BLaER1 treated with 17β-estradiol and CSF1 and Interleukin-3, amounts not matched to agents 10 nM and 100 nM (cell line): ENCODE measurements at regions not wholly inside any gene's neighbourhood (a gene's known extent, or its start where the extent isn't known, plus 50 kb on each side); places are given as distances from the start of the nearest gene placed in this dataset.
A peak's percentile ranks its signal among the peaks of the same experiment; 100 is the strongest.
"Not testable (repeated sequence)": the region's sequence is repeated elsewhere in the genome, so short reads cannot be mapped to it uniquely, and the experiment has no call there.

Experiments used
- H3K27ac ChIP-seq, 11 experiments: shearing (Covaris generic); formaldehyde crosslinking; 2 replicates each; pipeline ENCODE4 v1.8.1; 2022
- H3K27me3 ChIP-seq, 11 experiments: shearing (Covaris generic); formaldehyde crosslinking; 2 replicates each; pipeline ENCODE4 v1.8.1; 2022
- H3K36me3 ChIP-seq, 11 experiments: shearing (Covaris generic); formaldehyde crosslinking; 2 replicates each; pipeline ENCODE4 v1.8.1; 2022
- H3K4me1 ChIP-seq, 10 experiments: shearing (Covaris generic); formaldehyde crosslinking; 2 replicates each; pipeline ENCODE4 v1.8.1; 2022
- H3K4me2 ChIP-seq, 11 experiments: shearing (Covaris generic); formaldehyde crosslinking; 2 replicates each; pipeline ENCODE4 v1.8.1; 2022
- H3K4me3 ChIP-seq, 10 experiments: shearing (Covaris generic); formaldehyde crosslinking; 2 replicates each; pipeline ENCODE4 v1.8.1; 2022
- H3K9ac ChIP-seq, 11 experiments: shearing (Covaris generic); formaldehyde crosslinking; 2 replicates each; pipeline ENCODE4 v1.8.1; 2022
- H3K9me3 ChIP-seq, 11 experiments: shearing (Covaris generic); formaldehyde crosslinking; replicated peaks in 1 of 11; 2 replicates each; pipeline ENCODE4 v1.8.1; 2022
- H4K20me1 ChIP-seq, 11 experiments: shearing (Covaris generic); formaldehyde crosslinking; 2 replicates each; pipeline ENCODE4 v1.8.1; 2022
- Cebpa-rat ChIP-seq, 11 experiments: shearing (Covaris generic); IDR thresholded peaks; 2 replicates each; pipeline ENCODE4 v1.8.1; 2022

- H3K9ac ChIP-seq = no peak overlapping the region
- H3K36me3 ChIP-seq = no peaks in the 10 kb centered on the region
- peaks cover 13 to 52% (median 37%) of the 10 kb centered on the region in 10 experiments for H3K4me1 ChIP-seq
- no peaks in the 10 kb centered on the region for H4K20me1 ChIP-seq
- TF ChIP-seq Cebpa-rat (IDR thresholded peaks at IDR 0.05) = no peak
- peak overlapping the region in 3 of 11 experiments; percentile 8 to 92 (median 38); a peak in 4 of 22 replicates for H3K27ac ChIP-seq
- no peaks in the 10 kb centered on the region for H3K9me3 ChIP-seq
- H3K4me3 ChIP-seq = no peak overlapping the region
- H3K27me3 ChIP-seq = no peaks in the 10 kb centered on the region
- H3K4me2 ChIP-seq = peak overlapping the region in 8 of 11 experiments; percentile 3 to 44 (median 26); a peak in 11 of 22 replicates
Observed at GRCh38 chr2:126041391-126042047, 614.4 kb upstream of the GYPC start.

- H3K4me2 ChIP-seq = peak overlapping the region in 7 of 11 experiments; percentile 3 to 44 (median 33); a peak in 7 of 22 replicates
- H3K27me3 ChIP-seq = no peaks in the 10 kb centered on the region
- H4K20me1 ChIP-seq = no peaks in the 10 kb centered on the region
- no peaks in the 10 kb centered on the region for H3K9me3 ChIP-seq
- H3K4me3 ChIP-seq = no peak overlapping the region
- 0 out of 22 replicates have a peak overlapping the region, but pooled peaks of 1 of the 11 experiments have one; percentile 92 for H3K27ac ChIP-seq
- peaks cover 13 to 52% (median 37%) of the 10 kb centered on the region in 10 experiments for H3K4me1 ChIP-seq
- TF ChIP-seq Cebpa-rat (IDR thresholded peaks at IDR 0.05) = no peak
- no peaks in the 10 kb centered on the region for H3K36me3 ChIP-seq
- H3K9ac ChIP-seq = no peak overlapping the region
Observed at GRCh38 chr2:126042089-126042488, 613.9 kb upstream of the GYPC start.

- Histone ChIP-seq H3K36me3 (no peaks in the 10 kb centered on the region), H3K9me3 (peaks cover 20 to 33% (median 25%) of the 10 kb centered on the region in 11 experiments), H3K4me3 (no peak overlapping the region), H3K27me3 (no peaks in the 10 kb centered on the region), H3K4me1 (peaks cover 0 to 4% (median 0%) of the 10 kb centered on the region in 10 experiments; a peak in 1 of 20 replicates), H3K9ac (no peak overlapping the region), H3K27ac (no peak overlapping the region), H4K20me1 (no peaks in the 10 kb centered on the region), H3K4me2 (no peak overlapping the region; a peak in 1 of 22 replicates)
- no peak for TF ChIP-seq Cebpa-rat (IDR thresholded peaks at IDR 0.05)
Observed at GRCh38 chr2:126048719-126049118, 607.2 kb upstream of the GYPC start.

- Histone ChIP-seq H3K4me1 (peaks cover 0 to 4% (median 0%) of the 10 kb centered on the region in 10 experiments; a peak in 1 of 20 replicates), H3K4me2 (no peak overlapping the region), H3K27ac (no peak overlapping the region), H3K9ac (no peak overlapping the region), H3K4me3 (no peak overlapping the region), H3K36me3 (no peaks in the 10 kb centered on the region), H3K27me3 (no peaks in the 10 kb centered on the region), H3K9me3 (peaks cover 28 to 41% (median 32%) of the 10 kb centered on the region in 11 experiments), H4K20me1 (no peaks in the 10 kb centered on the region)
- no peak for TF ChIP-seq Cebpa-rat (IDR thresholded peaks at IDR 0.05)
Observed at GRCh38 chr2:126049461-126049860, 606.5 kb upstream of the GYPC start.

GRCh38 chr2:126050991-126051736 is 604.8 kb upstream of the GYPC start:
- Histone ChIP-seq H3K27ac (no peak overlapping the region), H3K27me3 (no peaks in the 10 kb centered on the region), H3K4me1 (peaks cover 0 to 4% (median 0%) of the 10 kb centered on the region in 10 experiments; a peak in 1 of 20 replicates), H3K36me3 (no peaks in the 10 kb centered on the region), H3K9me3 (peaks cover 34 to 50% (median 36%) of the 10 kb centered on the region in 11 experiments), H4K20me1 (no peaks in the 10 kb centered on the region), H3K9ac (no peak overlapping the region), H3K4me2 (no peak overlapping the region), H3K4me3 (no peak overlapping the region)
- TF ChIP-seq Cebpa-rat (IDR thresholded peaks at IDR 0.05) = no peak

GRCh38 chr2:126051737-126052240 is 604.2 kb upstream of the GYPC start:
- H3K9ac ChIP-seq, H3K36me3 ChIP-seq, H3K4me3 ChIP-seq, H4K20me1 ChIP-seq, H3K4me2 ChIP-seq, H3K27ac ChIP-seq, H3K27me3 ChIP-seq, H3K4me1 ChIP-seq: not testable (repeated sequence)
- H3K9me3 ChIP-seq = peaks cover 34 to 51% (median 36%) of the 10 kb centered on the region in 11 experiments

GRCh38 chr2:126059379-126059778 is 596.6 kb upstream of the GYPC start:
- Histone ChIP-seq H3K4me2 (no peak overlapping the region), H3K4me3 (no peak overlapping the region), H4K20me1 (no peaks in the 10 kb centered on the region), H3K4me1 (no peaks in the 10 kb centered on the region), H3K9me3 (peaks cover 27 to 63% (median 36%) of the 10 kb centered on the region in 11 experiments), H3K27me3 (no peaks in the 10 kb centered on the region), H3K27ac (no peak overlapping the region), H3K9ac (no peak overlapping the region), H3K36me3 (no peaks in the 10 kb centered on the region)
- no peak for TF ChIP-seq Cebpa-rat (IDR thresholded peaks at IDR 0.05)

- H3K4me3 ChIP-seq = no peak overlapping the region
- no peak overlapping the region for H3K4me2 ChIP-seq
- H3K36me3 ChIP-seq = no peaks in the 10 kb centered on the region
- TF ChIP-seq Cebpa-rat (IDR thresholded peaks at IDR 0.05) = no peak
- no peak overlapping the region for H3K9ac ChIP-seq
- no peaks in the 10 kb centered on the region for H3K27me3 ChIP-seq
- H4K20me1 ChIP-seq = no peaks in the 10 kb centered on the region
- H3K27ac ChIP-seq = no peak overlapping the region
- H3K4me1 ChIP-seq = no peaks in the 10 kb centered on the region
- no peaks in the 10 kb centered on the region for H3K9me3 ChIP-seq
Observed at GRCh38 chr2:126085011-126085795, 570.8 kb upstream of the GYPC start.

- no peak overlapping the region for H3K9ac ChIP-seq
- no peak overlapping the region for H3K27ac ChIP-seq
- no peak for TF ChIP-seq Cebpa-rat (IDR thresholded peaks at IDR 0.05)
- H3K4me1 ChIP-seq = peaks cover 0 to 20% (median 0%) of the 10 kb centered on the region in 10 experiments; a peak in 4 of 20 replicates
- H3K36me3 ChIP-seq = no peaks in the 10 kb centered on the region
- no peak overlapping the region for H3K4me2 ChIP-seq
- no peaks in the 10 kb centered on the region for H3K27me3 ChIP-seq
- H3K9me3 ChIP-seq = 0 out of 22 replicates have a peak, but pooled peaks cover 0 to 7% (median 0%) of the 10 kb centered on the region in 11 experiments
- no peak overlapping the region for H3K4me3 ChIP-seq
- H4K20me1 ChIP-seq = no peaks in the 10 kb centered on the region
Observed at GRCh38 chr2:126100962-126101361, 555.0 kb upstream of the GYPC start.
